SK-N-SH (cell line): ENCODE measurements at regions not wholly inside any gene's neighbourhood (a gene's known extent, or its start where the extent isn't known, plus 50 kb on each side); places are given as distances from the start of the nearest gene placed in this dataset.

ENCODE experiments used
- CTCF ChIA-PET: fragments of 300-600, 350-600 bp; formaldehyde crosslinking; extraction: SDS; loops from one replicate; lab custom pipeline; 2021; lab: Yijun Ruan, JAX
- POLR2A ChIA-PET: fragments of 350-600 bp; sonication (Branson Sonifier 250); formaldehyde crosslinking; extraction: SDS; loops from one replicate; lab custom pipeline; 2020; ENCODE audit warnings: antibody characterized with exemption, inconsistent platforms; lab: Yijun Ruan, JAX
- DNase-seq: peaks from one replicate; pipeline ENCODE4 v3.0.0; 2012
- H2AFZ ChIP-seq: fragments of 200-600 bp; sonication (generic); 2 replicates; pipeline ENCODE4 v1.8.1; 2016; ENCODE audit warnings: antibody characterized with exemption, mild to moderate bottlenecking, low read depth
- H3F3A ChIP-seq: fragments of 200-600 bp; sonication (generic); replicated peaks from 2 replicates; pipeline ENCODE3; 2016; ENCODE audit warnings: antibody characterized with exemption, mild to moderate bottlenecking; ENCODE audit not compliant: insufficient read depth
- H3K27ac ChIP-seq, 2 experiments: fragments of 200-500 bp in 1 of 2; fragments of 200-600 bp in 1 of 2; sonication (Bioruptor generic) in 1 of 2; sonication (generic), shearing (Covaris generic) in 1 of 2; 2 replicates each; pipeline versions ENCODE4 v1.5.1 to v1.6.1; 2014 to 2016; ENCODE audit warnings: low read depth in 2 of 2, inconsistent platforms in 1 of 2, low read length in 1 of 2, mild to moderate bottlenecking in 1 of 2, mixed read lengths in 1 of 2
- H3K27me3 ChIP-seq: fragments of 200-600 bp; sonication (generic), shearing (Covaris generic); 2 replicates; pipeline ENCODE4 v1.6.1; 2016; ENCODE audit warnings: mixed run types; ENCODE audit not compliant: insufficient read depth
- H3K36me3 ChIP-seq, 2 experiments: fragments of 200-500 bp in 1 of 2; fragments of 200-600 bp in 1 of 2; sonication (Bioruptor generic) in 1 of 2; sonication (generic) in 1 of 2; replicated peaks in 1 of 2; 2 replicates each; pipeline versions ENCODE3 to v1.5.1; 2014 to 2016; ENCODE audit warnings: low read length in 1 of 2, mild to moderate bottlenecking in 1 of 2; ENCODE audit not compliant: insufficient read depth in 2 of 2, control insufficient read depth in 1 of 2
- H3K4me1 ChIP-seq, 2 experiments: fragments of 200-500 bp in 1 of 2; fragments of 200-600 bp in 1 of 2; sonication (Bioruptor generic) in 1 of 2; sonication (generic), shearing (Covaris generic) in 1 of 2; 2 replicates each; pipeline versions ENCODE4 v1.5.1 to v1.6.1; 2014 to 2016; ENCODE audit warnings: low read depth in 1 of 2, low read length in 1 of 2, mixed run types in 1 of 2; ENCODE audit not compliant: insufficient read depth in 2 of 2, control insufficient read depth in 1 of 2
- H3K4me2 ChIP-seq: fragments of 200-600 bp; sonication (generic), shearing (Covaris generic); 2 replicates; pipeline ENCODE4 v1.6.1; 2017; ENCODE audit warnings: mixed run types
- H3K4me3 ChIP-seq, 2 experiments: fragments of 200-500 bp in 1 of 2; fragments of 200-600 bp in 1 of 2; sonication (Bioruptor generic) in 1 of 2; sonication (generic), shearing (Covaris generic) in 1 of 2; 2 replicates each; pipeline versions ENCODE4 v1.5.1 to v1.8.1; 2014 to 2016; ENCODE audit warnings: low read depth in 2 of 2, inconsistent platforms in 1 of 2, low read length in 1 of 2, mild to moderate bottlenecking in 1 of 2, mixed read lengths in 1 of 2, moderate library complexity in 1 of 2
- H3K79me2 ChIP-seq: fragments of 200-600 bp; sonication (generic); 2 replicates; pipeline ENCODE4 v1.8.1; 2017; ENCODE audit warnings: mild to moderate bottlenecking; ENCODE audit not compliant: insufficient read depth
- H3K9ac ChIP-seq: fragments of 200-600 bp; sonication (generic); 2 replicates; pipeline ENCODE4 v1.6.1; 2017; ENCODE audit warnings: mixed run types
- H3K9me2 ChIP-seq: fragments of 200-600 bp; sonication (generic); 2 replicates; pipeline ENCODE4 v1.6.1; 2017; ENCODE audit warnings: mixed run types
- H3K9me3 ChIP-seq: fragments of 200-600 bp; sonication (generic); 2 replicates; pipeline ENCODE4 v1.6.1; 2017; ENCODE audit warnings: mixed run types, mild to moderate bottlenecking, moderate library complexity
- H4K20me1 ChIP-seq: fragments of 200-600 bp; sonication (generic); 2 replicates; pipeline ENCODE4 v1.6.1; 2017; ENCODE audit warnings: mild to moderate bottlenecking, mixed run types; ENCODE audit not compliant: insufficient read depth
- CTCF ChIP-seq: fragments of 200-600 bp; sonication (generic); IDR thresholded peaks from 2 replicates; pipeline ENCODE4 v1.6.1; 2017; ENCODE audit warnings: antibody characterized with exemption, mild to moderate bottlenecking, moderate library complexity
- EZH2phosphoT487 ChIP-seq: fragments of 200-600 bp; sonication (generic); IDR thresholded peaks from 2 replicates; pipeline ENCODE4 v1.6.1; 2017; ENCODE audit warnings: low read depth, mixed run types, mild to moderate bottlenecking, antibody characterized with exemption, moderate library complexity, borderline replicate concordance
- GABPA ChIP-seq: IDR thresholded peaks from 2 replicates; pipeline ENCODE4 v1.4.0; 2012; ENCODE audit warnings: low read depth, mild to moderate bottlenecking
- GATA2 ChIP-seq: sonication (generic); formaldehyde crosslinking; IDR thresholded peaks from 2 replicates; pipeline ENCODE4 v1.5.0; 2020; ENCODE audit warnings: mild to moderate bottlenecking, missing genetic modification reagents
- IRF3 ChIP-seq: fragments of 150-350 bp; IDR thresholded peaks from 2 replicates; pipeline ENCODE4 v1.6.1; 2016; ENCODE audit warnings: mild to moderate bottlenecking, low read depth, low read length
- MAX ChIP-seq: IDR thresholded peaks from 2 replicates; pipeline ENCODE4 v1.4.0; 2012; ENCODE audit warnings: low read depth
- MEF2A ChIP-seq: IDR thresholded peaks from 2 replicates; pipeline ENCODE4 v1.4.0; 2012; ENCODE audit warnings: low read depth, borderline replicate concordance
- NFIC ChIP-seq: IDR thresholded peaks from 2 replicates; pipeline ENCODE4 v1.4.0; 2012; ENCODE audit warnings: borderline replicate concordance
- NRF1 ChIP-seq: IDR thresholded peaks from 2 replicates; pipeline ENCODE4 v1.6.1; 2012; ENCODE audit warnings: low read depth, mild to moderate bottlenecking, low read length
- PBX3 ChIP-seq: IDR thresholded peaks from 2 replicates; pipeline ENCODE4; 2012
- RAD21 ChIP-seq: IDR thresholded peaks from 2 replicates; pipeline ENCODE4 v1.6.1; 2012; ENCODE audit warnings: mild to moderate bottlenecking, low read length
- RXRA ChIP-seq: IDR thresholded peaks from 2 replicates; pipeline ENCODE4 v1.4.0; 2012; ENCODE audit warnings: low read depth, mild to moderate bottlenecking, borderline replicate concordance
- SIN3A ChIP-seq: IDR thresholded peaks from 2 replicates; pipeline ENCODE4 v1.6.1; 2012; ENCODE audit warnings: low read depth, mild to moderate bottlenecking, low read length, moderate library complexity, borderline replicate concordance
- TCF12 ChIP-seq: IDR thresholded peaks from 2 replicates; pipeline ENCODE4 v1.4.0; 2012
- TEAD4 ChIP-seq: IDR thresholded peaks from 2 replicates; pipeline ENCODE4 v1.4.0; 2012; ENCODE audit warnings: mild to moderate bottlenecking, borderline replicate concordance; ENCODE audit not compliant: insufficient read depth
- WGBS: methylation state at CpG from one replicate; pipeline ENCODE4 v1.1.6; 2017; ENCODE audit warnings: low lambda C conversion rate; 5-methylcytosine and 5-hydroxymethylcytosine counted together
- TF ChIP-seq, protein P1 (sequence below): IDR thresholded peaks from 2 replicates; pipeline ENCODE4 v1.4.0; 2012; ENCODE audit warnings: low read depth, borderline replicate concordance

DNA sequence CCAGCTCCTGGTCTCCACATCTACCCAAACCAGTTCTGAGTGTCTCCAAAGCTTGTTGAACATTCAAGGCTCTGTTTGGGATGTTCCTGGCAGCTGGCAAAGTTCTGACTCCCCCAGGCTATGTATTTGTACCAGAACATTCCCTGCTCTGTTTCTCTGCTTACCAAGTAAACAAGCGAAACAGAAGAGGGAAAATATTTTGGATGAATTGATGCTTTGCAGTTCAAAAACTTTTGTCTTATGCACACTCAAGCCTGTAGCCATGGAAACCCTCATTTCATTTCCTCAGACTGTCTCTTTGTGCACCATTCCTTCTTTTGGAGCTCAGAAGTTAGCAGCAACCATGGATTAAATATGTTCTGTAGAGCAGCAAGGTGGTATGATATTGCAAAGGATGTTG, 145.8 kb downstream of the ACTL7B start:
- no peak overlapping the region for H2AFZ ChIP-seq
- H3F3A ChIP-seq = no peaks in the 10 kb centered on the region
- no peaks in the 10 kb centered on the region for H4K20me1 ChIP-seq
- POLR2A ChIA-PET = no interaction called here
- CTCF ChIA-PET = no interaction called here
- H3K27me3 ChIP-seq = no peaks in the 10 kb centered on the region; the same call in 1 of the 2 replicates
- no peak overlapping the region for H3K27ac ChIP-seq
- no peak overlapping the region for H3K9ac ChIP-seq
- TF ChIP-seq, protein P1, sequence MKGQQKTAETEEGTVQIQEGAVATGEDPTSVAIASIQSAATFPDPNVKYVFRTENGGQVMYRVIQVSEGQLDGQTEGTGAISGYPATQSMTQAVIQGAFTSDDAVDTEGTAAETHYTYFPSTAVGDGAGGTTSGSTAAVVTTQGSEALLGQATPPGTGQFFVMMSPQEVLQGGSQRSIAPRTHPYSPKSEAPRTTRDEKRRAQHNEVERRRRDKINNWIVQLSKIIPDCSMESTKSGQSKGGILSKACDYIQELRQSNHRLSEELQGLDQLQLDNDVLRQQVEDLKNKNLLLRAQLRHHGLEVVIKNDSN = no peak
- TF ChIP-seq EZH2phosphoT487 = no peak
- no peak for TF ChIP-seq MAX
- no peak for TF ChIP-seq MEF2A
- TF ChIP-seq RAD21 = no peak
- TF ChIP-seq TEAD4 = no peak
- no peak for TF ChIP-seq GATA2 (CRISPR knock-in tag)
- TF ChIP-seq CTCF = no peak
- no peak for TF ChIP-seq TCF12
- TF ChIP-seq SIN3A = no peak
- TF ChIP-seq IRF3 = no peak
- TF ChIP-seq RXRA = no peak
- no peak for TF ChIP-seq NRF1
- TF ChIP-seq PBX3 = no peak
- TF ChIP-seq NFIC = no peak
- no peak for TF ChIP-seq GABPA
- no peak for DNase-seq
- no peak overlapping the region for H3K4me2 ChIP-seq
- no peak overlapping the region for H3K4me3 ChIP-seq
- H3K4me1 ChIP-seq = no peaks in the 10 kb centered on the region
- no peaks in the 10 kb centered on the region for H3K36me3 ChIP-seq
- no peaks in the 10 kb centered on the region for H3K9me2 ChIP-seq
- WGBS = 0% methylated on average over 1 of the region's 1 CpG
- H3K79me2 ChIP-seq = no peaks in the 10 kb centered on the region
- no peaks in the 10 kb centered on the region for H3K9me3 ChIP-seq
